ENCODE measurements at regions not wholly inside any gene's neighbourhood (a gene's known extent, or its start where the extent isn't known, plus 50 kb on each side); places are given as distances from the start of the nearest gene placed in this dataset.

- dilution Hi-C loops (cut with MboI; ENCODE audit: extremely low pct_ligation_motif_present, low sequenced_read_pairs), result no loop called here
- H2AFZ ChIP-seq (ENCODE audit: control insufficient read depth, low read length), result no peak overlapping the region
- H3K27me3 ChIP-seq (ENCODE audit: control insufficient read depth, extremely low read depth, insufficient read depth, low read length), result no peaks in the 10 kb centered on the region
- no peaks in the 10 kb centered on the region for H4K20me1 ChIP-seq (ENCODE audit: control insufficient read depth, extremely low read depth, insufficient read depth, low read length)
- TF ChIP-seq EZH2 (IDR thresholded peaks at IDR 0.05; ENCODE audit: low read length), result no peak
- no peak for TF ChIP-seq CTCF (optimal IDR thresholded peaks at IDR 0.05 in 1 of 3, IDR thresholded peaks at IDR 0.05 in 1 of 3, conservative IDR thresholded peaks at IDR 0.05 in 1 of 3; ENCODE audit: extremely low read depth in 1 of 3, insufficient read depth in 2 of 3, low read length in 3 of 3)
- no peaks in the 10 kb centered on the region for H3K36me3 ChIP-seq (ENCODE audit: control insufficient read depth in 2 of 2, extremely low read depth in 1 of 2, insufficient read depth in 2 of 2, low read length in 2 of 2)
- no peaks in the 10 kb centered on the region for H3K9me1 ChIP-seq (ENCODE audit: control insufficient read depth, extremely low read depth, insufficient read depth, low read length)
- H3K27ac ChIP-seq (ENCODE audit: control insufficient read depth, insufficient read depth, low read length), result no peak overlapping the region
- DNase-seq (ENCODE audit: low read depth, low spot score) (no peak), FAIRE-seq (no peak)
- no peak overlapping the region for H3K4me3 ChIP-seq (ENCODE audit: control insufficient read depth in 2 of 3, extremely low read depth in 1 of 3, insufficient read depth in 2 of 3, low read depth in 1 of 3, low read length in 3 of 3)
- H3K9ac ChIP-seq (ENCODE audit: control insufficient read depth, extremely low read depth, insufficient read depth, low read length), result no peak overlapping the region
- H3K4me1 ChIP-seq (ENCODE audit: control insufficient read depth, extremely low read depth, insufficient read depth, low read length), result peaks cover 19% of the 10 kb centered on the region
- H3K79me2 ChIP-seq (ENCODE audit: control insufficient read depth, insufficient read depth, low read length), result no peaks in the 10 kb centered on the region
- no peak overlapping the region for H3K4me2 ChIP-seq (ENCODE audit: control insufficient read depth, extremely low read depth, insufficient read depth, low read depth, low read length)
- no peaks in the 10 kb centered on the region for H3K9me3 ChIP-seq (ENCODE audit: control insufficient read depth, low read depth, low read length)
Observed at GRCh38 chr14:34251662-34252061, 210.4 kb downstream of the SPTSSA start.

GRCh38 chr14:34250959-34251358, 211.1 kb downstream of the SPTSSA start:
- Histone ChIP-seq H3K79me2 (ENCODE audit: control insufficient read depth, insufficient read depth, low read length) (no peaks in the 10 kb centered on the region), H3K9me1 (ENCODE audit: control insufficient read depth, extremely low read depth, insufficient read depth, low read length) (no peaks in the 10 kb centered on the region), H3K4me1 (ENCODE audit: control insufficient read depth, extremely low read depth, insufficient read depth, low read length) (peaks cover 13% of the 10 kb centered on the region), H3K4me2 (ENCODE audit: control insufficient read depth, extremely low read depth, insufficient read depth, low read depth, low read length) (no peak overlapping the region), H4K20me1 (ENCODE audit: control insufficient read depth, extremely low read depth, insufficient read depth, low read length) (no peaks in the 10 kb centered on the region), H3K36me3 (ENCODE audit: control insufficient read depth in 2 of 2, extremely low read depth in 1 of 2, insufficient read depth in 2 of 2, low read length in 2 of 2) (no peaks in the 10 kb centered on the region), H3K9ac (ENCODE audit: control insufficient read depth, extremely low read depth, insufficient read depth, low read length) (no peak overlapping the region), H3K4me3 (ENCODE audit: control insufficient read depth in 2 of 3, extremely low read depth in 1 of 3, insufficient read depth in 2 of 3, low read depth in 1 of 3, low read length in 3 of 3) (no peak overlapping the region), H3K27ac (ENCODE audit: control insufficient read depth, insufficient read depth, low read length) (no peak overlapping the region), H3K27me3 (ENCODE audit: control insufficient read depth, extremely low read depth, insufficient read depth, low read length) (no peaks in the 10 kb centered on the region), H3K9me3 (ENCODE audit: control insufficient read depth, low read depth, low read length) (no peaks in the 10 kb centered on the region), H2AFZ (ENCODE audit: control insufficient read depth, low read length) (no peak overlapping the region)
- FAIRE-seq, result no peak
- no peak for TF ChIP-seq CTCF (optimal IDR thresholded peaks at IDR 0.05 in 1 of 3, IDR thresholded peaks at IDR 0.05 in 1 of 3, conservative IDR thresholded peaks at IDR 0.05 in 1 of 3; ENCODE audit: extremely low read depth in 1 of 3, insufficient read depth in 2 of 3, low read length in 3 of 3)
- no peak for TF ChIP-seq EZH2 (IDR thresholded peaks at IDR 0.05; ENCODE audit: low read length)
- no peak for DNase-seq (ENCODE audit: low read depth, low spot score)
- dilution Hi-C loops (cut with MboI; ENCODE audit: extremely low pct_ligation_motif_present, low sequenced_read_pairs), result no loop called here

Data from keratinocyte (primary cell).